ENCODE measurements at regions not wholly inside any gene's neighbourhood (a gene's known extent, or its start where the extent isn't known, plus 50 kb on each side); places are given as distances from the start of the nearest gene placed in this dataset.

DNA sequence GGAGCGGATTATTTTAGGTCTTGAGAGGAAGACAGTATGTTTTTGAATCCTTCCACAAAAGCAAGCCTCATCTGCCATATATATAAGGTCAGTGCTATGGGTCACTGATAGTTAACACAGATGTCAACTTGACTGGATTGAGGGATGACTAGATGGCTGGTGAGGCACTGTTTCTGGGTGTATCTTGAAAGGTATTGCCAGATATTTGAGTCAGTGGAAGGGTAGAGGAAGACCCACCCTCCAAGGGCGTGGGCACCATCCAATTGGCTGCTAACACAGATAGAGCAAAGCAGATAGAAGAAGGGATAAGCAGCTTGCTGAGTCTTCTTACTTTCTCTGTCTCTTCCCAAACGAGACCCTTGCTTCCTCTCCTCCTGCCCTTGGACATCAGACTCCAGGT is 185.0 kb upstream of the BTG1 start:
- no peak for ATAC-seq
- TF ChIP-seq ARNTL (CRISPR knock-in tag; IDR thresholded peaks at IDR 0.05; ENCODE audit: borderline replicate concordance, low read depth) (no peak), ZNF565 (CRISPR knock-in tag; conservative IDR thresholded peaks at IDR 0.05; ENCODE audit: low read depth) (no peak), ZFP3 (CRISPR knock-in tag; IDR thresholded peaks at IDR 0.05) (no peak), SNAI2 (CRISPR knock-in tag; IDR thresholded peaks at IDR 0.05) (no peak), ISL1 (CRISPR knock-in tag; IDR thresholded peaks at IDR 0.05) (no peak), ESRRG (CRISPR knock-in tag; IDR thresholded peaks at IDR 0.05) (no peak), RARB (CRISPR knock-in tag; IDR thresholded peaks at IDR 0.05) (no peak), ZFP30 (CRISPR knock-in tag; IDR thresholded peaks at IDR 0.05) (no peak), CSDC2 (CRISPR knock-in tag; IDR thresholded peaks at IDR 0.05) (no peak), TCF4 (CRISPR knock-in tag; IDR thresholded peaks at IDR 0.05; ENCODE audit: borderline replicate concordance) (no peak), ZNF8 (CRISPR knock-in tag; IDR thresholded peaks at IDR 0.05) (no peak), PPARA (CRISPR knock-in tag; IDR thresholded peaks at IDR 0.05; ENCODE audit: borderline replicate concordance) (no peak), ZNF70 (CRISPR knock-in tag; IDR thresholded peaks at IDR 0.05) (no peak), OSR1 (CRISPR knock-in tag; IDR thresholded peaks at IDR 0.05) (no peak)
- TF ChIP-seq, protein P1, sequence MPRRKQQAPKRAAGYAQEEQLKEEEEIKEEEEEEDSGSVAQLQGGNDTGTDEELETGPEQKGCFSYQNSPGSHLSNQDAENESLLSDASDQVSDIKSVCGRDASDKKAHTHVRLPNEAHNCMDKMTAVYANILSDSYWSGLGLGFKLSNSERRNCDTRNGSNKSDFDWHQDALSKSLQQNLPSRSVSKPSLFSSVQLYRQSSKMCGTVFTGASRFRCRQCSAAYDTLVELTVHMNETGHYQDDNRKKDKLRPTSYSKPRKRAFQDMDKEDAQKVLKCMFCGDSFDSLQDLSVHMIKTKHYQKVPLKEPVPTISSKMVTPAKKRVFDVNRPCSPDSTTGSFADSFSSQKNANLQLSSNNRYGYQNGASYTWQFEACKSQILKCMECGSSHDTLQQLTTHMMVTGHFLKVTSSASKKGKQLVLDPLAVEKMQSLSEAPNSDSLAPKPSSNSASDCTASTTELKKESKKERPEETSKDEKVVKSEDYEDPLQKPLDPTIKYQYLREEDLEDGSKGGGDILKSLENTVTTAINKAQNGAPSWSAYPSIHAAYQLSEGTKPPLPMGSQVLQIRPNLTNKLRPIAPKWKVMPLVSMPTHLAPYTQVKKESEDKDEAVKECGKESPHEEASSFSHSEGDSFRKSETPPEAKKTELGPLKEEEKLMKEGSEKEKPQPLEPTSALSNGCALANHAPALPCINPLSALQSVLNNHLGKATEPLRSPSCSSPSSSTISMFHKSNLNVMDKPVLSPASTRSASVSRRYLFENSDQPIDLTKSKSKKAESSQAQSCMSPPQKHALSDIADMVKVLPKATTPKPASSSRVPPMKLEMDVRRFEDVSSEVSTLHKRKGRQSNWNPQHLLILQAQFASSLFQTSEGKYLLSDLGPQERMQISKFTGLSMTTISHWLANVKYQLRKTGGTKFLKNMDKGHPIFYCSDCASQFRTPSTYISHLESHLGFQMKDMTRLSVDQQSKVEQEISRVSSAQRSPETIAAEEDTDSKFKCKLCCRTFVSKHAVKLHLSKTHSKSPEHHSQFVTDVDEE (CRISPR knock-in tag; IDR thresholded peaks at IDR 0.05), result no peak
- TF ChIP-seq, protein P2, sequence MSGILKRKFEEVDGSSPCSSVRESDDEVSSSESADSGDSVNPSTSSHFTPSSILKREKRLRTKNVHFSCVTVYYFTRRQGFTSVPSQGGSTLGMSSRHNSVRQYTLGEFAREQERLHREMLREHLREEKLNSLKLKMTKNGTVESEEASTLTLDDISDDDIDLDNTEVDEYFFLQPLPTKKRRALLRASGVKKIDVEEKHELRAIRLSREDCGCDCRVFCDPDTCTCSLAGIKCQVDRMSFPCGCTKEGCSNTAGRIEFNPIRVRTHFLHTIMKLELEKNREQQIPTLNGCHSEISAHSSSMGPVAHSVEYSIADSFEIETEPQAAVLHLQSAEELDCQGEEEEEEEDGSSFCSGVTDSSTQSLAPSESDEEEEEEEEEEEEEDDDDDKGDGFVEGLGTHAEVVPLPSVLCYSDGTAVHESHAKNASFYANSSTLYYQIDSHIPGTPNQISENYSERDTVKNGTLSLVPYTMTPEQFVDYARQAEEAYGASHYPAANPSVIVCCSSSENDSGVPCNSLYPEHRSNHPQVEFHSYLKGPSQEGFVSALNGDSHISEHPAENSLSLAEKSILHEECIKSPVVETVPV (CRISPR knock-in tag; IDR thresholded peaks at IDR 0.05), result no peak
- TF ChIP-seq, protein P3, sequence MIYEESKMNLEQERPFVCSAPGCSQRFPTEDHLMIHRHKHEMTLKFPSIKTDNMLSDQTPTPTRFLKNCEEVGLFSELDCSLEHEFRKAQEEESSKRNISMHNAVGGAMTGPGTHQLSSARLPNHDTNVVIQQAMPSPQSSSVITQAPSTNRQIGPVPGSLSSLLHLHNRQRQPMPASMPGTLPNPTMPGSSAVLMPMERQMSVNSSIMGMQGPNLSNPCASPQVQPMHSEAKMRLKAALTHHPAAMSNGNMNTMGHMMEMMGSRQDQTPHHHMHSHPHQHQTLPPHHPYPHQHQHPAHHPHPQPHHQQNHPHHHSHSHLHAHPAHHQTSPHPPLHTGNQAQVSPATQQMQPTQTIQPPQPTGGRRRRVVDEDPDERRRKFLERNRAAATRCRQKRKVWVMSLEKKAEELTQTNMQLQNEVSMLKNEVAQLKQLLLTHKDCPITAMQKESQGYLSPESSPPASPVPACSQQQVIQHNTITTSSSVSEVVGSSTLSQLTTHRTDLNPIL (CRISPR knock-in tag; IDR thresholded peaks at IDR 0.05; ENCODE audit: low read depth), result no peak
- TF ChIP-seq, protein P4, sequence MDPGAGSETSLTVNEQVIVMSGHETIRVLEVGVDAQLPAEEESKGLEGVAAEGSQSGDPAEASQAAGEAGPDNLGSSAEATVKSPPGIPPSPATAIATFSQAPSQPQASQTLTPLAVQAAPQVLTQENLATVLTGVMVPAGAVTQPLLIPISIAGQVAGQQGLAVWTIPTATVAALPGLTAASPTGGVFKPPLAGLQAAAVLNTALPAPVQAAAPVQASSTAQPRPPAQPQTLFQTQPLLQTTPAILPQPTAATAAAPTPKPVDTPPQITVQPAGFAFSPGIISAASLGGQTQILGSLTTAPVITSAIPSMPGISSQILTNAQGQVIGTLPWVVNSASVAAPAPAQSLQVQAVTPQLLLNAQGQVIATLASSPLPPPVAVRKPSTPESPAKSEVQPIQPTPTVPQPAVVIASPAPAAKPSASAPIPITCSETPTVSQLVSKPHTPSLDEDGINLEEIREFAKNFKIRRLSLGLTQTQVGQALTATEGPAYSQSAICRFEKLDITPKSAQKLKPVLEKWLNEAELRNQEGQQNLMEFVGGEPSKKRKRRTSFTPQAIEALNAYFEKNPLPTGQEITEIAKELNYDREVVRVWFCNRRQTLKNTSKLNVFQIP (CRISPR knock-in tag; IDR thresholded peaks at IDR 0.05; ENCODE audit: borderline replicate concordance, low read depth), result no peak

DNA sequence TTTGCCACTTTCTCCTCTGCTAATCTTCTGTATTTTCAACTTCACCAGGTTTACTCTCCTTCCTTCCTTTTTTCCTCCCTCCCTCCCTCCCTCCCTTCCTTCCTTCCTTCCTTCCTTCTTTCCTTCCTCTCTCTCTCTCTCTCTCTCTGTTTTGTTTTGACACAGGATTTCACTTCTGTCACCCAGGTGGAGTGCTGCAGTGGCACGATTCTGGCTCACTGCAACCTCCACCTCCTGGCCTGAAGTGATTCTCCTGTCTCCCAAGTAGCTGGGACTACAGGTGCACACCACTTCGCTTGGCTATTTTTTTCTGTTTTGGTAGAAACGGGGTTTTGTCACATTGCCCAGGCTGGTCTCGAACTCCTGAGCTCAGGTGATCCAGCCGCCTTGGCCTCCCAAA is 181.2 kb upstream of the BTG1 start:
- no peak for ATAC-seq
- TF ChIP-seq GLIS3 (CRISPR knock-in tag; IDR thresholded peaks at IDR 0.05) (no peak), RARB (CRISPR knock-in tag; IDR thresholded peaks at IDR 0.05) (no peak), CSDC2 (CRISPR knock-in tag; IDR thresholded peaks at IDR 0.05) (no peak), ZNF565 (CRISPR knock-in tag; conservative IDR thresholded peaks at IDR 0.05; ENCODE audit: low read depth) (no peak), SNAI2 (CRISPR knock-in tag; IDR thresholded peaks at IDR 0.05) (no peak), TCF4 (CRISPR knock-in tag; IDR thresholded peaks at IDR 0.05; ENCODE audit: borderline replicate concordance) (no peak)
- TF ChIP-seq, protein P4 (CRISPR knock-in tag; IDR thresholded peaks at IDR 0.05; ENCODE audit: borderline replicate concordance, low read depth), result no peak

DNA sequence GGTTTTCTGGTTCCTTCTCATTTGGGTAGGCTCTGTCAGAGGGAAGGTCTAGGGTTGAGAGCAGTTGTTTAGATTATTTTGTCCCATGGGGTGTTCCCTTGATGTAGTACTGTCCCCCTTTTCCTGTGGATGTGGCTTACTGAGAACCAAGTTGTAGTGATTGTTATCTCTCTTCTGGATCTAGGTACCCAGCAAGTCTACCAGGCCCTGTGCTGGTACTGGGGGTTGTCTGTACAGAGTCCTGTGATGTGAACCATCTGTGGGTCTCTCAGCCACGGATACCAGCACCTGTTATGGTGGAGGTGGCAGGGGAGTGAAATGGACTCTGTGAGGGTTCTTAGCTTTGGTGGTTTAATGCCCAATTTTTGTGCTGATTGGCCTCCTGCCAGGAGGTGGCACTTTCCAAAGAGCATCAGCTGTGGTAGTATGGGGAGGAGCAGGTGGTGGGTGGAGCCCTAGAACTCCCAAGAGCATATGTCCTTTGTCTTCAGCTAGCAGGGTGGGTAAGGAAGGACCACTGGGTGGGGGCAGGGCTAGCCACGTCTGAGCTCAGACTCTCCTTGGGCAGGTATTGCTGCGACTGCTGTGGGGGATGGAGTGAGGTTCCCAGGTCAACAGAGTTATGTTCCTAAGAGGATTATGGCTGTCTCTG is 179.3 kb upstream of the BTG1 start:
- no peak for ATAC-seq
- TF ChIP-seq ZFP30 (CRISPR knock-in tag; IDR thresholded peaks at IDR 0.05) (no peak), PPARA (CRISPR knock-in tag; IDR thresholded peaks at IDR 0.05; ENCODE audit: borderline replicate concordance) (no peak), GLIS3 (CRISPR knock-in tag; IDR thresholded peaks at IDR 0.05) (no peak), ISL1 (CRISPR knock-in tag; IDR thresholded peaks at IDR 0.05) (no peak), ZNF565 (CRISPR knock-in tag; conservative IDR thresholded peaks at IDR 0.05; ENCODE audit: low read depth) (no peak)
- TF ChIP-seq, protein P5, sequence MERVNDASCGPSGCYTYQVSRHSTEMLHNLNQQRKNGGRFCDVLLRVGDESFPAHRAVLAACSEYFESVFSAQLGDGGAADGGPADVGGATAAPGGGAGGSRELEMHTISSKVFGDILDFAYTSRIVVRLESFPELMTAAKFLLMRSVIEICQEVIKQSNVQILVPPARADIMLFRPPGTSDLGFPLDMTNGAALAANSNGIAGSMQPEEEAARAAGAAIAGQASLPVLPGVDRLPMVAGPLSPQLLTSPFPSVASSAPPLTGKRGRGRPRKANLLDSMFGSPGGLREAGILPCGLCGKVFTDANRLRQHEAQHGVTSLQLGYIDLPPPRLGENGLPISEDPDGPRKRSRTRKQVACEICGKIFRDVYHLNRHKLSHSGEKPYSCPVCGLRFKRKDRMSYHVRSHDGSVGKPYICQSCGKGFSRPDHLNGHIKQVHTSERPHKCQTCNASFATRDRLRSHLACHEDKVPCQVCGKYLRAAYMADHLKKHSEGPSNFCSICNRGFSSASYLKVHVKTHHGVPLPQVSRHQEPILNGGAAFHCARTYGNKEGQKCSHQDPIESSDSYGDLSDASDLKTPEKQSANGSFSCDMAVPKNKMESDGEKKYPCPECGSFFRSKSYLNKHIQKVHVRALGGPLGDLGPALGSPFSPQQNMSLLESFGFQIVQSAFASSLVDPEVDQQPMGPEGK (CRISPR knock-in tag; IDR thresholded peaks at IDR 0.05; ENCODE audit: borderline replicate concordance), result no peak
- TF ChIP-seq, protein P3 (CRISPR knock-in tag; IDR thresholded peaks at IDR 0.05; ENCODE audit: low read depth), result no peak
- TF ChIP-seq, protein P4 (CRISPR knock-in tag; IDR thresholded peaks at IDR 0.05; ENCODE audit: borderline replicate concordance, low read depth), result no peak

Measured in SK-N-SH treated with all-trans-retinoic acid at 6 μM for 48 hours (cell line).